ENCODE measurements at regions not wholly inside any gene's neighbourhood (a gene's known extent, or its start where the extent isn't known, plus 50 kb on each side); places are given as distances from the start of the nearest gene placed in this dataset.

- no peaks in the 10 kb centered on the region for H3K9me2 ChIP-seq
- no peak overlapping the region for H3K9ac ChIP-seq
- DNase-seq, result no peak
- no peaks in the 10 kb centered on the region for H3F3A ChIP-seq (replicated peaks; ENCODE audit: insufficient read depth)
- WGBS (ENCODE audit: low lambda C conversion rate), result 12% methylated on average over 2 of the region's 2 CpGs
- ChIA-PET POLR2A (no interaction called here), CTCF (interaction anchor here (0.7 kb wide), 1 partner anchor 48 kb away, joined by 3 read pairs; no protein-coding TSS in a partner anchor)
- no peaks in the 10 kb centered on the region for H3K79me2 ChIP-seq (ENCODE audit: insufficient read depth)
- no peak overlapping the region for H2AFZ ChIP-seq (ENCODE audit: low read depth)
- H3K36me3 ChIP-seq (replicated peaks in 1 of 2; ENCODE audit: control insufficient read depth in 1 of 2, insufficient read depth in 2 of 2, low read length in 1 of 2), result no peaks in the 10 kb centered on the region
- H3K27ac ChIP-seq (ENCODE audit: low read depth in 2 of 2, low read length in 1 of 2), result no peak overlapping the region
- no peak overlapping the region for H3K4me2 ChIP-seq
- TF ChIP-seq FOXJ3 (CRISPR knock-in tag; IDR thresholded peaks at IDR 0.05) (no peak), FOSL2 (IDR thresholded peaks at IDR 0.05; ENCODE audit: borderline replicate concordance, low read depth) (no peak), RXRA (IDR thresholded peaks at IDR 0.05; ENCODE audit: borderline replicate concordance, low read depth) (no peak), MEF2A (IDR thresholded peaks at IDR 0.05; ENCODE audit: borderline replicate concordance, low read depth) (no peak), NRF1 (IDR thresholded peaks at IDR 0.05; ENCODE audit: low read depth, low read length) (no peak), JUND (IDR thresholded peaks at IDR 0.05) (no peak), RCOR1 (IDR thresholded peaks at IDR 0.05; ENCODE audit: low read length) (no peak), REST (IDR thresholded peaks at IDR 0.05; ENCODE audit: low read depth, low read length) (no peak), USF2 (IDR thresholded peaks at IDR 0.05; ENCODE audit: borderline replicate concordance, low read depth, low read length) (no peak), ELF1 (IDR thresholded peaks at IDR 0.05) (no peak), SMC3 (IDR thresholded peaks at IDR 0.05; ENCODE audit: low read depth, low read length) (no peak), RFX5 (IDR thresholded peaks at IDR 0.05; ENCODE audit: low read length) (no peak), RAD21 (IDR thresholded peaks at IDR 0.05; ENCODE audit: low read length) (no peak), GATA2 (CRISPR knock-in tag; IDR thresholded peaks at IDR 0.05) (no peak), MAX (IDR thresholded peaks at IDR 0.05; ENCODE audit: low read depth) (no peak), TAF1 (IDR thresholded peaks at IDR 0.05; ENCODE audit: borderline replicate concordance, low read depth, low read length) (no peak), PBX3 (IDR thresholded peaks at IDR 0.05) (no peak)
- H3K27me3 ChIP-seq (ENCODE audit: insufficient read depth), result no peaks in the 10 kb centered on the region
- no peak overlapping the region for H3K4me3 ChIP-seq (ENCODE audit: low read depth in 2 of 2, low read length in 1 of 2)
- H3K9me3 ChIP-seq, result no peaks in the 10 kb centered on the region
- H3K4me1 ChIP-seq (ENCODE audit: control insufficient read depth in 1 of 2, insufficient read depth in 2 of 2, low read depth in 1 of 2, low read length in 1 of 2), result no peaks in the 10 kb centered on the region
- no peaks in the 10 kb centered on the region for H4K20me1 ChIP-seq (ENCODE audit: insufficient read depth)
Observed at GRCh38 chr6:95469511-95469910, 107.8 kb upstream of the MANEA start.
